HCT116 (cell line): ENCODE measurements at regions not wholly inside any gene's neighbourhood (a gene's known extent, or its start where the extent isn't known, plus 50 kb on each side); places are given as distances from the start of the nearest gene placed in this dataset.

Experiments used
- ATAC-seq: fragments of 200-7000 bp; cut with Tn5 transposase; 2 replicates; pipeline ENCODE4 v1.9.1; 2020; ENCODE audit warnings: mild to moderate bottlenecking, moderate library complexity
- BruUV-seq: library from RNA; stranded (reverse); fragments of 400-500 nt; replicated peaks from 2 replicates; lab custom pipeline; 2021; lab: Mats Ljungman, UMichigan
- CTCF ChIA-PET: fragments of 300-600 bp; sonication (Branson Sonifier 250); formaldehyde crosslinking; loops from one replicate; lab custom pipeline; 2021; ENCODE audit warnings: antibody characterized with exemption; lab: Charles Lee
- POLR2A ChIA-PET: fragments of 300-600, 350-600 bp; sonication (Branson Sonifier 250); formaldehyde crosslinking; loops from one replicate; lab custom pipeline; 2021; ENCODE audit warnings: antibody characterized with exemption; lab: Charles Lee
- RAD21 ChIA-PET, 2 experiments: fragments of 300-600 bp; sonication (Branson Sonifier 250); formaldehyde crosslinking; loops; one replicate each; lab custom pipeline; 2023; ENCODE audit warnings: low total read pairs in 2 of 2; ENCODE audit not compliant: uncharacterized antibody in 2 of 2, unreplicated experiment in 2 of 2, low non-redundant PET in 1 of 2; lab: Charles Lee
- DNase-seq: peaks from one replicate; pipeline ENCODE4 v3.0.0-alpha.2; 2010; ENCODE audit warnings: low read depth, low spot score
- H2AFZ ChIP-seq: fragments of 200-600 bp; shearing (Covaris generic), sonication (generic); 2 replicates; pipeline ENCODE4 v1.6.1; 2017; ENCODE audit warnings: low read depth, mixed run types, mixed read lengths, antibody characterized with exemption, low read length; ENCODE audit not compliant: poor library complexity, severe bottlenecking
- H3K27ac ChIP-seq: 2 replicates; pipeline ENCODE4 v1.5.1; 2012; ENCODE audit warnings: low read depth, low read length
- H3K27me3 ChIP-seq: fragments of 200-600 bp; sonication (generic); 2 replicates; pipeline ENCODE4 v1.6.1; 2016; ENCODE audit warnings: mixed run types, low read length, mixed read lengths; ENCODE audit not compliant: insufficient read depth
- H3K36me3 ChIP-seq, 2 experiments: fragments of 200-500 bp in 1 of 2; fragments of 200-600 bp in 1 of 2; sonication (Bioruptor generic) in 1 of 2; sonication (generic) in 1 of 2; 2 replicates each; pipeline versions ENCODE4 v1.5.1 to v1.6.1; 2014 to 2016; ENCODE audit warnings: low read length in 2 of 2, inconsistent platforms in 1 of 2, mixed read lengths in 1 of 2, mixed run types in 1 of 2; ENCODE audit not compliant: insufficient read depth in 2 of 2, control insufficient read depth in 1 of 2
- H3K4me1 ChIP-seq, 2 experiments: fragments of 200-600 bp in 1 of 2; sonication (generic) in 1 of 2; 2 replicates each; pipeline versions ENCODE4 v1.5.1 to v1.6.1; 2012 to 2017; ENCODE audit warnings: low read length in 2 of 2, inconsistent platforms in 1 of 2, mild to moderate bottlenecking in 1 of 2, mixed read lengths in 1 of 2, mixed run types in 1 of 2, moderate library complexity in 1 of 2; ENCODE audit not compliant: insufficient read depth in 2 of 2, control insufficient read depth in 1 of 2
- H3K4me2 ChIP-seq: fragments of 200-600 bp; sonication (generic); 2 replicates; pipeline ENCODE4 v1.6.1; 2017; ENCODE audit warnings: mixed run types, low read length, mixed read lengths
- H3K4me3 ChIP-seq, 2 experiments: fragments of 200-600 bp in 1 of 2; sonication (generic) in 1 of 2; replicated peaks in 1 of 2; 2 replicates each; pipeline ENCODE4 v1.5.1; 2011 to 2016; ENCODE audit warnings: low read length in 2 of 2, control low read depth in 1 of 2, low read depth in 1 of 2, mild to moderate bottlenecking in 1 of 2, mixed read lengths in 1 of 2, mixed run types in 1 of 2
- H3K79me2 ChIP-seq: fragments of 200-600 bp; sonication (generic); 2 replicates; pipeline ENCODE4 v1.6.1; 2017; ENCODE audit warnings: mild to moderate bottlenecking, mixed run types, low read length, moderate library complexity, mixed read lengths; ENCODE audit not compliant: insufficient read depth
- H3K9ac ChIP-seq: fragments of 200-600 bp; sonication (generic); 2 replicates; pipeline ENCODE4 v1.6.1; 2016; ENCODE audit warnings: low read length, mixed read lengths
- H3K9me2 ChIP-seq: fragments of 200-600 bp; sonication (generic), shearing (Covaris generic); 2 replicates; pipeline ENCODE4 v1.6.1; 2017; ENCODE audit warnings: mixed run types, mild to moderate bottlenecking, moderate library complexity; ENCODE audit not compliant: insufficient read depth
- H3K9me3 ChIP-seq, 2 experiments: fragments of 200-500 bp in 1 of 2; fragments of 200-600 bp in 1 of 2; sonication (Bioruptor generic) in 1 of 2; sonication (generic) in 1 of 2; 2 replicates each; pipeline ENCODE4 v1.6.1; 2014 to 2017; ENCODE audit warnings: low read length in 2 of 2, mixed read lengths in 2 of 2, inconsistent platforms in 1 of 2, low read depth in 1 of 2, mild to moderate bottlenecking in 1 of 2, mixed run types in 1 of 2, moderate library complexity in 1 of 2; ENCODE audit not compliant: control insufficient read depth in 1 of 2, insufficient read depth in 1 of 2
- H4K20me1 ChIP-seq: fragments of 200-600 bp; sonication (generic), shearing (Covaris generic); 2 replicates; pipeline ENCODE4 v1.6.1; 2017; ENCODE audit warnings: mixed run types, mild to moderate bottlenecking, moderate library complexity; ENCODE audit not compliant: insufficient read depth
- CBX3 ChIP-seq: IDR thresholded peaks from 2 replicates; pipeline ENCODE4 v1.6.1; 2012; ENCODE audit warnings: low read depth
- CTCF ChIP-seq, 3 experiments: fragments of 200-600 bp in 1 of 3; sonication (generic) in 1 of 3; IDR thresholded peaks in 2 of 3; conservative IDR thresholded peaks in 1 of 3; 2 replicates each; pipeline ENCODE4 v1.5.1; 2012 to 2017; ENCODE audit warnings: low read depth in 2 of 3, low read length in 2 of 3, antibody characterized with exemption in 1 of 3, borderline replicate concordance in 1 of 3, control low read depth in 1 of 3, mild to moderate bottlenecking in 1 of 3, mixed read lengths in 1 of 3, mixed run types in 1 of 3, moderate library complexity in 1 of 3; ENCODE audit not compliant: insufficient read depth in 1 of 3
- EGR1 ChIP-seq: IDR thresholded peaks from 2 replicates; pipeline ENCODE4 v1.6.1; 2012; ENCODE audit warnings: low read depth
- ELF1 ChIP-seq: IDR thresholded peaks from 2 replicates; pipeline ENCODE4 v1.6.1; 2012; ENCODE audit warnings: low read depth, borderline replicate concordance
- EZH2phosphoT487 ChIP-seq: fragments of 200-600 bp; IDR thresholded peaks from 2 replicates; pipeline ENCODE4 v1.6.1; 2018; ENCODE audit warnings: antibody characterized with exemption, borderline replicate concordance
- FOSL1 ChIP-seq: IDR thresholded peaks from 2 replicates; pipeline ENCODE4 v1.6.1; 2012; ENCODE audit warnings: low read depth
- MAX ChIP-seq: IDR thresholded peaks from 2 replicates; pipeline ENCODE4 v1.6.1; 2012
- RAD21 ChIP-seq: IDR thresholded peaks from 2 replicates; pipeline ENCODE4 v1.6.1; 2012; ENCODE audit warnings: low read depth, mild to moderate bottlenecking
- REST ChIP-seq: IDR thresholded peaks from 2 replicates; pipeline ENCODE4 v1.6.1; 2012; ENCODE audit warnings: low read depth
- SRF ChIP-seq: IDR thresholded peaks from 2 replicates; pipeline ENCODE4 v1.6.1; 2012; ENCODE audit warnings: low read depth
- TCF7L2 ChIP-seq: IDR thresholded peaks from 2 replicates; pipeline ENCODE4 v1.7.0; 2011; ENCODE audit warnings: borderline replicate concordance, inconsistent platforms; ENCODE audit not compliant: insufficient read depth, insufficient read length; ENCODE audit errors: extremely low read depth
- ZBTB33 ChIP-seq: IDR thresholded peaks from 2 replicates; pipeline ENCODE4 v1.6.1; 2011; ENCODE audit warnings: mild to moderate bottlenecking, low read length, moderate library complexity; ENCODE audit not compliant: insufficient replicate concordance; ENCODE audit errors: extremely low read depth
- ZFX ChIP-seq: fragments of 450-650 bp; IDR thresholded peaks from 2 replicates; pipeline ENCODE4 v1.6.1; 2017
- ZNF274 ChIP-seq: fragments of 200-500 bp; sonication (Bioruptor generic); IDR thresholded peaks from 2 replicates; pipeline ENCODE4 v1.6.1; 2014; ENCODE audit warnings: mild to moderate bottlenecking, low read depth, low read length, inconsistent platforms
- intact Hi-C: fragments of 100-400 bp; cut with micrococcal nuclease; formaldehyde crosslinking; loops from 2 replicates; pipeline ENCODE4 v1.10.0; 2022

GRCh38 chr7:12519682-12520009 lies 50.9 kb upstream of the SCIN start:
- ChIA-PET CTCF (interaction anchor here (0.7 to 2.3 kb wide), 7 partner anchors 9 to 700 kb away, joined by 3 to 12 read pairs (median 4); no protein-coding TSS in a partner anchor), POLR2A (no interaction called here), RAD21 (no interaction called here)
- H3K4me3 ChIP-seq: no peak overlapping the region
- ATAC-seq (peak; percentile 30), DNase-seq (no peak)
- H3K9me2 ChIP-seq: no peaks in the 10 kb centered on the region
- H3K9ac ChIP-seq: no peak overlapping the region
- no peaks in the 10 kb centered on the region for H3K4me1 ChIP-seq
- H3K79me2 ChIP-seq: no peaks in the 10 kb centered on the region
- no peak overlapping the region for H3K27ac ChIP-seq
- H2AFZ ChIP-seq: no peak overlapping the region
- TF ChIP-seq CBX3 (no peak), SRF (no peak), MAX (no peak), EGR1 (no peak), ZBTB33 (no peak), ELF1 (no peak), ZNF274 (no peak), ZFX (no peak), FOSL1 (no peak), EZH2phosphoT487 (no peak), CTCF (IDR thresholded peaks at IDR 0.05 in 2 of 3, conservative IDR thresholded peaks at IDR 0.05 in 1 of 3; ENCODE audit: borderline replicate concordance in 1 of 3, insufficient read depth in 1 of 3, low read depth in 2 of 3, low read length in 2 of 3) (no peak), TCF7L2 (no peak), REST (no peak), RAD21 (no peak)
- BruUV-seq: no TSS peak
- H3K36me3 ChIP-seq: no peaks in the 10 kb centered on the region
- no peaks in the 10 kb centered on the region for H4K20me1 ChIP-seq
- intact Hi-C loops: loop anchor here (5.0 kb wide), 1 partner anchor 163 kb away; no protein-coding TSS in a partner anchor
- no peaks in the 10 kb centered on the region for H3K27me3 ChIP-seq
- H3K4me2 ChIP-seq: no peak overlapping the region
- no peaks in the 10 kb centered on the region for H3K9me3 ChIP-seq
